ENCODE measurements at regions not wholly inside any gene's neighbourhood (a gene's known extent, or its start where the extent isn't known, plus 50 kb on each side); places are given as distances from the start of the nearest gene placed in this dataset.

- no peak for DNase-seq (ENCODE audit: low read depth)
These were observed 210.1 kb downstream of the KDR start for GRCh38 chr4:54915276-54915675.

GRCh38 chr4:54914781-54915180 lies 210.6 kb downstream of the KDR start:
- no peak for DNase-seq (ENCODE audit: low read depth)
- TF ChIP-seq CTCF (IDR thresholded peaks at IDR 0.05; ENCODE audit: insufficient read depth, low read length, poor library complexity, severe bottlenecking) = no peak
- no peak overlapping the region for H3K4me3 ChIP-seq (ENCODE audit: low read depth, low read length)
- H3K36me3 ChIP-seq (ENCODE audit: control insufficient read depth, insufficient read depth, low read length) = no peaks in the 10 kb centered on the region
- H3K27me3 ChIP-seq (ENCODE audit: control insufficient read depth, insufficient read depth, low read length) = no peaks in the 10 kb centered on the region

More at GRCh38 chr4:54915276-54915675, 210.1 kb downstream of the KDR start:
- Histone ChIP-seq H3K27me3 (ENCODE audit: control insufficient read depth, insufficient read depth, low read length) (no peaks in the 10 kb centered on the region), H3K36me3 (ENCODE audit: control insufficient read depth, insufficient read depth, low read length) (no peaks in the 10 kb centered on the region), H3K4me3 (ENCODE audit: low read depth, low read length) (no peak overlapping the region)
- no peak for TF ChIP-seq CTCF (IDR thresholded peaks at IDR 0.05; ENCODE audit: insufficient read depth, low read length, poor library complexity, severe bottlenecking)

GRCh38 chr4:54913751-54914526 lies 211.5 kb downstream of the KDR start:
- H3K36me3 ChIP-seq (ENCODE audit: control insufficient read depth, insufficient read depth, low read length) = no peaks in the 10 kb centered on the region
- no peak overlapping the region for H3K4me3 ChIP-seq (ENCODE audit: low read depth, low read length)
- no peaks in the 10 kb centered on the region for H3K27me3 ChIP-seq (ENCODE audit: control insufficient read depth, insufficient read depth, low read length)
- DNase-seq (ENCODE audit: low read depth) = no peak
- no peak for TF ChIP-seq CTCF (IDR thresholded peaks at IDR 0.05; ENCODE audit: insufficient read depth, low read length, poor library complexity, severe bottlenecking)

DNA sequence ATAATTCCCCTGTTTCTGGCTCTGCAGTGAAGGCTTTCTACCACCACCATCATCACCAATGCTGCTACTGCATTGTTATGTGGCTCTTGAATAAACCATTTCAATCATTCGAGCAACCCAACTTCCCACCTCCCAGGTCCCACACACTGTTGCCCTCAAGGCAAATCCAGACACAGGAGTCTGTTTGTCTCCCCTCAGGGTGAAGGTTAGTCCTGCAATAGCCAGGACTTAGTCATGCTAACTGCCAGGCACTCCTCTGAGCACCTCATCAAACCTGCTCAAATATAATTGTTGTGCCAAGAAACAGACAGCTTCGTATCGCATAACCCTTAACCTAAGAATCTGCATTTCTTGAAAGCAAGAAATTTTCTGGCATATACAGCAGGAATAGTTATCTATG lies 213.2 kb downstream of the KDR start:
- H3K4me3 ChIP-seq (ENCODE audit: low read depth, low read length) = no peak overlapping the region
- no peak for DNase-seq (ENCODE audit: low read depth)
- H3K36me3 ChIP-seq (ENCODE audit: control insufficient read depth, insufficient read depth, low read length) = no peaks in the 10 kb centered on the region
- TF ChIP-seq CTCF (IDR thresholded peaks at IDR 0.05; ENCODE audit: insufficient read depth, low read length, poor library complexity, severe bottlenecking) = no peak
- no peaks in the 10 kb centered on the region for H3K27me3 ChIP-seq (ENCODE audit: control insufficient read depth, insufficient read depth, low read length)

DNA sequence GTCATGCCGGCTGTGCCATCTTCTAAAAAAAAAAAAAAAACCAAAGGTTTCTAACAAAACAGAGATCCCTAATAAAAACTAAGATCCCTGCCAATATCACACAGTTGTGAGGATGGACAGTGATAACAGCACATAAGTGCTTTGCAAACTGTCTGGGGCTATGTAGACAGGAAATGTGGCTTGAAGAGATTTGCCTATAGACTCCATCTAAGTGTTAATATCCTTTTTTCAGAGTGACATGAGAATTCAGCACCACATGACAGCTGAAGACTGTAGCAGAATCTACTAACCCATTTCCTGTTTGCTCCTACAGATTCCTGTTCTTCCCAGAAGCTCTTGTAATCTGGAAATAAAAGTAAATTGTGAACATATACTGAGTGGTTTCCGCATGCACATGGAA lies 215.4 kb downstream of the KDR start:
- H3K36me3 ChIP-seq (ENCODE audit: control insufficient read depth, insufficient read depth, low read length) = no peaks in the 10 kb centered on the region
- H3K4me3 ChIP-seq (ENCODE audit: low read depth, low read length) = no peak overlapping the region
- H3K27me3 ChIP-seq (ENCODE audit: control insufficient read depth, insufficient read depth, low read length) = no peaks in the 10 kb centered on the region
- DNase-seq (ENCODE audit: low read depth) = no peak
- TF ChIP-seq CTCF (IDR thresholded peaks at IDR 0.05; ENCODE audit: insufficient read depth, low read length, poor library complexity, severe bottlenecking) = no peak

GRCh38 chr4:54908763-54909162 lies 216.6 kb downstream of the KDR start:
- TF ChIP-seq CTCF (IDR thresholded peaks at IDR 0.05; ENCODE audit: insufficient read depth, low read length, poor library complexity, severe bottlenecking) = no peak
- DNase-seq (ENCODE audit: low read depth) = no peak
- no peaks in the 10 kb centered on the region for H3K36me3 ChIP-seq (ENCODE audit: control insufficient read depth, insufficient read depth, low read length)
- no peak overlapping the region for H3K4me3 ChIP-seq (ENCODE audit: low read depth, low read length)
- no peaks in the 10 kb centered on the region for H3K27me3 ChIP-seq (ENCODE audit: control insufficient read depth, insufficient read depth, low read length)

Data from kidney epithelial cell (primary cell).